ENCODE measurements at regions not wholly inside any gene's neighbourhood (a gene's known extent, or its start where the extent isn't known, plus 50 kb on each side); places are given as distances from the start of the nearest gene placed in this dataset.
"Not testable (repeated sequence)": the region's sequence is repeated elsewhere in the genome, so short reads cannot be mapped to it uniquely, and the experiment has no call there.

- no peak for DNase-seq
These were observed 418.0 kb downstream of the SPATA31D1 start for GRCh38 chr9:82406456-82407085.

- peak; percentile 26 for DNase-seq
These were observed 421.7 kb downstream of the SPATA31D1 start for GRCh38 chr9:82410306-82410705.

- no peak for DNase-seq
These were observed 422.3 kb downstream of the SPATA31D1 start for GRCh38 chr9:82410866-82411265.

GRCh38 chr9:82412586-82413305 is 424.2 kb downstream of the SPATA31D1 start:
- no peak for DNase-seq

GRCh38 chr9:82417501-82417900 is 428.9 kb downstream of the SPATA31D1 start:
- no peak for DNase-seq

GRCh38 chr9:82418334-82418733 is 429.8 kb downstream of the SPATA31D1 start:
- DNase-seq = no peak

GRCh38 chr9:82419696-82420486 is 431.3 kb downstream of the SPATA31D1 start:
- no peak for DNase-seq

- DNase-seq = no peak
These were observed 432.9 kb downstream of the SPATA31D1 start for GRCh38 chr9:82421498-82421897.

GRCh38 chr9:82423700-82424099 is 435.1 kb downstream of the SPATA31D1 start:
- no peak for DNase-seq

GRCh38 chr9:82424599-82425120 is 436.1 kb downstream of the SPATA31D1 start:
- DNase-seq = no peak

GRCh38 chr9:82431121-82431520 is 442.5 kb downstream of the SPATA31D1 start:
- no peak for DNase-seq

GRCh38 chr9:82433290-82433931 is 444.8 kb downstream of the SPATA31D1 start:
- DNase-seq = not testable (repeated sequence)

GRCh38 chr9:82436475-82436874 is 447.9 kb downstream of the SPATA31D1 start:
- DNase-seq = no peak

- DNase-seq = not testable (repeated sequence)
These were observed 448.6 kb downstream of the SPATA31D1 start for GRCh38 chr9:82437183-82437582.

GRCh38 chr9:82438581-82438980 is 450.0 kb downstream of the SPATA31D1 start:
- DNase-seq = no peak

- DNase-seq = no peak
These were observed 454.7 kb downstream of the SPATA31D1 start for GRCh38 chr9:82443312-82443711.

- DNase-seq = no peak
These were observed 457.0 kb downstream of the SPATA31D1 start for GRCh38 chr9:82445556-82445955.

- no peak for DNase-seq
These were observed 458.8 kb downstream of the SPATA31D1 start for GRCh38 chr9:82447343-82447742.

GRCh38 chr9:82449986-82450385 is 461.4 kb downstream of the SPATA31D1 start:
- DNase-seq = no peak

- DNase-seq = no peak
These were observed 466.1 kb downstream of the SPATA31D1 start for GRCh38 chr9:82454509-82455190.

- DNase-seq = no peak
These were observed 468.1 kb downstream of the SPATA31D1 start for GRCh38 chr9:82456642-82457041.

- no peak for DNase-seq
These were observed 468.7 kb downstream of the SPATA31D1 start for GRCh38 chr9:82457298-82457697.
